Heart left ventricle (tissue), 16 donors: ENCODE measurements at regions not wholly inside any gene's neighbourhood (a gene's known extent, or its start where the extent isn't known, plus 50 kb on each side); places are given as distances from the start of the nearest gene placed in this dataset.

Experiments used
- ATAC-seq, 4 donors: fragments of 200-7000 bp; cut with Tn5 transposase; one replicate each; pipeline ENCODE4 v1.9.1; 2020 to 2022; ENCODE audit warnings: moderate library complexity in 4 of 4, mild to moderate bottlenecking in 3 of 4, moderate number of reproducible peaks in 1 of 4
- DNase-seq, 5 donors: peaks; one replicate each; pipeline ENCODE4 v3.0.0-alpha.2; 2020
- H3K27ac ChIP-seq, 12 donors: fragments of 200-600 bp; sonication (generic) in 4 of 12; one replicate each; pipeline versions ENCODE4 v1.5.0 to v1.8.0; 2016 to 2022; ENCODE audit warnings: mild to moderate bottlenecking in 2 of 12
- H3K27me3 ChIP-seq, 9 donors: fragments of 200-600 bp; sonication (generic) in 2 of 9; one replicate each; pipeline versions ENCODE4 v1.5.1 to v1.8.0; 2016 to 2022; ENCODE audit warnings: mild to moderate bottlenecking in 3 of 9
- H3K36me3 ChIP-seq, 9 donors: fragments of 200-600 bp; sonication (generic) in 2 of 9; one replicate each; pipeline versions ENCODE4 v1.5.0 to v1.8.0; 2018 to 2022; ENCODE audit warnings: mild to moderate bottlenecking in 2 of 9
- H3K4me1 ChIP-seq, 12 donors: fragments of 200-600 bp; sonication (generic) in 4 of 12; one replicate each; pipeline versions ENCODE4 v1.5.0 to v1.8.0; 2016 to 2022; ENCODE audit warnings: mild to moderate bottlenecking in 3 of 12
- H3K4me3 ChIP-seq, 12 donors: fragments of 200-600 bp; sonication (generic) in 4 of 12; one replicate each; pipeline versions ENCODE4 v1.5.0 to v1.8.0; 2017 to 2022; ENCODE audit warnings: mild to moderate bottlenecking in 9 of 12, moderate library complexity in 4 of 12
- H3K9me3 ChIP-seq, 12 donors: fragments of 200-600 bp; sonication (generic) in 4 of 12; one replicate each; pipeline versions ENCODE4 v1.5.0 to v1.8.0; 2016 to 2022; ENCODE audit warnings: mild to moderate bottlenecking in 1 of 12
- CTCF ChIP-seq, 12 donors: fragments of 200-600 bp; sonication (generic) in 4 of 12; IDR thresholded peaks; one replicate each; pipeline versions ENCODE4 v1.5.0 to v1.8.0; 2018 to 2022; ENCODE audit warnings: antibody characterized with exemption in 12 of 12, mild to moderate bottlenecking in 5 of 12
- POLR2A ChIP-seq, 2 donors: fragments of 450-650 bp; IDR thresholded peaks; one replicate each; pipeline ENCODE4 v1.6.1; 2017; ENCODE audit warnings: antibody characterized with exemption in 2 of 2, mild to moderate bottlenecking in 2 of 2, moderate library complexity in 2 of 2
- WGBS, 4 donors: extraction: QIAGEN DNeasy Blood & Tissue Kit in 2 of 4; methylation state at CpG; one replicate each; pipeline versions ENCODE4 v1.1.5 to v1.1.7; 2013 to 2018; 5-methylcytosine and 5-hydroxymethylcytosine counted together
- intact Hi-C, 10 donors: fragments of 100-400 bp; cut with DNase I; formaldehyde crosslinking; loops; one replicate each; pipeline versions ENCODE4 v1.11.1 to v1.14.2; 2022
- donor health status: ischemic (EF 13 %, LVEDD 7.1; RV severe dilation, severe dysfunction).
- donor health status: healthy with polysubstance abuse.
- donor health status: DM: no; HTN: yes; CAD: no.
- donor health status: DM: no; HTN: no; CAD: no.
- donor health status: ischemic (EF 25% LVEDD 6.9; RV normal size, moderate dysfunction).
- donor health status: ischemic (EF 25% LVEDD 5.7; RV mildly dilated, moderate dysfunction).
- donor health status: healthy.
- donor health status: DM: yes; HTN: yes; CAD: no.
- donor health status: ischemic (EF 35%, LVEDD 5.7; RV mildly dilated, moderate dysfunction).
- donor health status: nonischemic (EF 11% LVEDD 7.7; RV severe dilation, severe dysfunction).
- donor health status: DM: yes; HTN: yes; CAD: no.
- donor health status: PGD.
- donor health status: ischemic (EF 29% LVEDD 5.4; RV normal size, mild dysfunction).
- donor health status: nonischemic (EF 23%, LVEDD 6.1; RV moderate dilation, normal function).

GRCh38 chr14:98888281-98888680, 383.7 kb downstream of the BCL11B start:
- peaks cover 0 to 6% (median 0%) of the 10 kb centered on the region in 9 donors for H3K27me3 ChIP-seq
- H3K4me1 ChIP-seq: no peaks in the 10 kb centered on the region
- H3K27ac ChIP-seq: no peak overlapping the region
- ATAC-seq: no peak
- no peak overlapping the region for H3K4me3 ChIP-seq
- intact Hi-C loops: no loop called here
- H3K36me3 ChIP-seq: no peaks in the 10 kb centered on the region
- TF ChIP-seq POLR2A (IDR thresholded peaks at IDR 0.05): no peak
- TF ChIP-seq CTCF (IDR thresholded peaks at IDR 0.05): no peak
- 56 to 71% (median 67%) methylated on average over 3 of the region's 3 CpGs for WGBS, 4 donors
- no peak for DNase-seq
- H3K9me3 ChIP-seq: peaks cover 0 to 6% (median 0%) of the 10 kb centered on the region in 12 donors

- H3K9me3 ChIP-seq: peaks cover 0 to 4% (median 0%) of the 10 kb centered on the region in 12 donors
- no peaks in the 10 kb centered on the region for H3K36me3 ChIP-seq
- 89 to 95% (median 91%) methylated on average over 11 of the region's 11 CpGs for WGBS, 4 donors
- peaks cover 0 to 6% (median 0%) of the 10 kb centered on the region in 9 donors for H3K27me3 ChIP-seq
- intact Hi-C loops: no loop called here
- H3K4me3 ChIP-seq: no peak overlapping the region
- TF ChIP-seq POLR2A (IDR thresholded peaks at IDR 0.05): no peak
- no peak for TF ChIP-seq CTCF (IDR thresholded peaks at IDR 0.05)
- DNase-seq (no peak), ATAC-seq (no peak)
- no peaks in the 10 kb centered on the region for H3K4me1 ChIP-seq
- H3K27ac ChIP-seq: no peak overlapping the region
Observed at GRCh38 chr14:98888927-98889835, 382.8 kb downstream of the BCL11B start.

GRCh38 chr14:98889836-98890185, 382.2 kb downstream of the BCL11B start:
- intact Hi-C loops: no loop called here
- Histone ChIP-seq H3K4me1 (no peaks in the 10 kb centered on the region), H3K27ac (no peak overlapping the region), H3K4me3 (no peak overlapping the region), H3K9me3 (no peaks in the 10 kb centered on the region), H3K27me3 (peaks cover 0 to 6% (median 0%) of the 10 kb centered on the region in 9 donors), H3K36me3 (no peaks in the 10 kb centered on the region)
- 85 to 90% (median 88%) methylated on average over 7 to 8 of the region's 8 CpGs for WGBS, 4 donors
- DNase-seq: no peak
- no peak for TF ChIP-seq CTCF (IDR thresholded peaks at IDR 0.05)
- ATAC-seq: no peak

- Histone ChIP-seq H3K4me3 (no peak overlapping the region), H3K36me3 (no peaks in the 10 kb centered on the region), H3K27ac (no peak overlapping the region), H3K4me1 (no peaks in the 10 kb centered on the region), H3K9me3 (no peaks in the 10 kb centered on the region), H3K27me3 (peaks cover 0 to 13% (median 0%) of the 10 kb centered on the region in 9 donors)
- no peak for DNase-seq
- ATAC-seq: no peak
- intact Hi-C loops: no loop called here
- TF ChIP-seq CTCF (IDR thresholded peaks at IDR 0.05) (no peak), POLR2A (IDR thresholded peaks at IDR 0.05) (no peak)
- 49 to 55% (median 53%) methylated on average over 13 of the region's 13 CpGs for WGBS, 4 donors
Observed at GRCh38 chr14:98890556-98891340, 381.2 kb downstream of the BCL11B start.
